HEK293 (cell line): ENCODE measurements at regions not wholly inside any gene's neighbourhood (a gene's known extent, or its start where the extent isn't known, plus 50 kb on each side); places are given as distances from the start of the nearest gene placed in this dataset.
A peak's percentile ranks its signal among the peaks of the same experiment; 100 is the strongest.

Source experiments
- BCL11B ChIP-seq: fragments of 450-650 bp; formaldehyde crosslinking; IDR thresholded peaks from 2 replicates; pipeline ENCODE4 v1.5.1; 2016; ENCODE audit warnings: low read depth, missing biosample characterization, missing genetic modification characterization
- CTCF ChIP-seq: fragments of 450-650 bp; formaldehyde crosslinking; IDR thresholded peaks from 2 replicates; pipeline ENCODE4 v1.5.1; 2016; ENCODE audit warnings: missing biosample characterization, missing genetic modification characterization
- FEZF1 ChIP-seq: fragments of 450-650 bp; formaldehyde crosslinking; IDR thresholded peaks from 2 replicates; pipeline ENCODE4 v1.5.1; 2016; ENCODE audit warnings: missing biosample characterization, missing genetic modification characterization
- GLI2 ChIP-seq: fragments of 450-650 bp; formaldehyde crosslinking; IDR thresholded peaks from 2 replicates; pipeline ENCODE4; 2017; ENCODE audit warnings: missing biosample characterization, missing genetic modification characterization, low read depth, borderline replicate concordance
- GLIS1 ChIP-seq: fragments of 450-650 bp; formaldehyde crosslinking; IDR thresholded peaks from 2 replicates; pipeline ENCODE4 v1.5.1; 2016; ENCODE audit warnings: missing biosample characterization, missing genetic modification characterization
- KLF1 ChIP-seq: fragments of 450-650 bp; formaldehyde crosslinking; IDR thresholded peaks from 2 replicates; pipeline ENCODE4 v1.5.1; 2016; ENCODE audit warnings: missing biosample characterization, missing genetic modification characterization
- MYNN ChIP-seq: fragments of 450-650 bp; formaldehyde crosslinking; IDR thresholded peaks from 2 replicates; pipeline ENCODE4 v1.5.1; 2016; ENCODE audit warnings: missing biosample characterization, missing genetic modification characterization, borderline replicate concordance
- SALL2 ChIP-seq: fragments of 450-650 bp; formaldehyde crosslinking; IDR thresholded peaks from 2 replicates; pipeline ENCODE4 v1.5.0; 2017; ENCODE audit warnings: missing biosample characterization, mild to moderate bottlenecking, missing genetic modification characterization, borderline replicate concordance
- ZBTB21 ChIP-seq: fragments of 450-650 bp; formaldehyde crosslinking; IDR thresholded peaks from 2 replicates; pipeline ENCODE4 v1.5.1; 2017; ENCODE audit warnings: missing biosample characterization, missing genetic modification characterization
- ZNF10 ChIP-seq: fragments of 450-650 bp; formaldehyde crosslinking; IDR thresholded peaks from 2 replicates; pipeline ENCODE4 v1.5.1; 2017; ENCODE audit warnings: missing biosample characterization, missing genetic modification characterization
- ZNF133 ChIP-seq: fragments of 450-650 bp; formaldehyde crosslinking; IDR thresholded peaks from 2 replicates; pipeline ENCODE4 v1.5.1; 2016; ENCODE audit warnings: missing biosample characterization, missing genetic modification characterization
- ZNF155 ChIP-seq: fragments of 450-650 bp; formaldehyde crosslinking; IDR thresholded peaks from 2 replicates; pipeline ENCODE4 v1.5.1; 2016; ENCODE audit warnings: missing biosample characterization, missing genetic modification characterization
- ZNF16 ChIP-seq: fragments of 450-650 bp; formaldehyde crosslinking; IDR thresholded peaks from 2 replicates; pipeline ENCODE4 v1.5.1; 2016; ENCODE audit warnings: low read depth, missing biosample characterization, missing genetic modification characterization
- ZNF19 ChIP-seq: fragments of 450-650 bp; formaldehyde crosslinking; IDR thresholded peaks from 2 replicates; pipeline ENCODE4; 2016; ENCODE audit warnings: missing biosample characterization, missing genetic modification characterization, low read depth
- ZNF223 ChIP-seq: fragments of 450-650 bp; formaldehyde crosslinking; IDR thresholded peaks from 2 replicates; pipeline ENCODE4 v1.5.1; 2016; ENCODE audit warnings: missing biosample characterization, missing genetic modification characterization
- ZNF239 ChIP-seq: fragments of 450-650 bp; formaldehyde crosslinking; IDR thresholded peaks from 2 replicates; pipeline ENCODE4 v1.5.1; 2016; ENCODE audit warnings: missing biosample characterization, missing genetic modification characterization
- ZNF274 ChIP-seq, 2 experiments: fragments of 200-500 bp in 1 of 2; fragments of 450-650 bp in 1 of 2; sonication (Bioruptor generic) in 1 of 2; formaldehyde crosslinking in 1 of 2; IDR thresholded peaks; 2 replicates each; pipeline versions ENCODE4 v1.5.1 to v1.6.1; 2014 to 2016; ENCODE audit warnings: borderline replicate concordance in 1 of 2, inconsistent platforms in 1 of 2, low read length in 1 of 2, missing biosample characterization in 1 of 2, missing genetic modification characterization in 1 of 2
- ZNF354C ChIP-seq: fragments of 450-650 bp; formaldehyde crosslinking; IDR thresholded peaks from 2 replicates; pipeline ENCODE4 v1.5.1; 2016; ENCODE audit warnings: missing biosample characterization, missing genetic modification characterization, low read depth, borderline replicate concordance
- ZNF37A ChIP-seq: fragments of 450-650 bp; IDR thresholded peaks from 2 replicates; pipeline ENCODE4 v1.5.1; 2018; ENCODE audit warnings: missing biosample characterization, missing genetic modification characterization
- ZNF391 ChIP-seq: fragments of 450-650 bp; formaldehyde crosslinking; IDR thresholded peaks from 2 replicates; pipeline ENCODE4 v1.5.1; 2016; ENCODE audit warnings: low read depth, missing biosample characterization, missing genetic modification characterization, borderline replicate concordance
- ZNF473 ChIP-seq: fragments of 450-650 bp; formaldehyde crosslinking; IDR thresholded peaks from 2 replicates; pipeline ENCODE4 v1.5.1; 2017; ENCODE audit warnings: missing biosample characterization, missing genetic modification characterization
- ZNF529 ChIP-seq: fragments of 450-650 bp; formaldehyde crosslinking; IDR thresholded peaks from 2 replicates; pipeline ENCODE4 v1.5.1; 2017; ENCODE audit warnings: missing genetic modification characterization, missing biosample characterization; ENCODE audit not compliant: insufficient replicate concordance
- ZNF530 ChIP-seq: fragments of 450-650 bp; formaldehyde crosslinking; IDR thresholded peaks from 2 replicates; pipeline ENCODE4 v1.5.1; 2016; ENCODE audit warnings: low read depth, missing biosample characterization, missing genetic modification characterization
- ZNF558 ChIP-seq: fragments of 450-650 bp; formaldehyde crosslinking; IDR thresholded peaks from 2 replicates; pipeline ENCODE4 v1.5.1; 2016; ENCODE audit warnings: missing biosample characterization, missing genetic modification characterization
- ZNF629 ChIP-seq: fragments of 450-650 bp; formaldehyde crosslinking; IDR thresholded peaks from 2 replicates; pipeline ENCODE4 v1.5.1; 2017; ENCODE audit warnings: missing biosample characterization, missing genetic modification characterization
- ZNF654 ChIP-seq: fragments of 450-650 bp; formaldehyde crosslinking; IDR thresholded peaks from 2 replicates; pipeline ENCODE4 v1.5.1; 2016; ENCODE audit warnings: low read depth, missing biosample characterization, missing genetic modification characterization
- ZNF660 ChIP-seq: fragments of 450-650 bp; IDR thresholded peaks from 2 replicates; pipeline ENCODE4 v1.5.1; 2018; ENCODE audit warnings: missing biosample characterization, mild to moderate bottlenecking, missing genetic modification characterization
- ZNF701 ChIP-seq: fragments of 450-650 bp; formaldehyde crosslinking; IDR thresholded peaks from 2 replicates; pipeline ENCODE4 v1.5.1; 2016; ENCODE audit warnings: missing biosample characterization, missing genetic modification characterization
- ZNF704 ChIP-seq: fragments of 450-650 bp; formaldehyde crosslinking; IDR thresholded peaks from 2 replicates; pipeline ENCODE4 v1.5.1; 2016; ENCODE audit warnings: missing biosample characterization, missing genetic modification characterization
- ZNF76 ChIP-seq: fragments of 450-650 bp; formaldehyde crosslinking; IDR thresholded peaks from 2 replicates; pipeline ENCODE4; 2016; ENCODE audit warnings: low read depth, missing biosample characterization, missing genetic modification characterization, borderline replicate concordance
- ZSCAN16 ChIP-seq: fragments of 450-650 bp; formaldehyde crosslinking; IDR thresholded peaks from 2 replicates; pipeline ENCODE4 v1.5.1; 2016; ENCODE audit warnings: missing biosample characterization, missing genetic modification characterization
- TF ChIP-seq, protein P1 (sequence below): fragments of 450-650 bp; formaldehyde crosslinking; IDR thresholded peaks from 2 replicates; pipeline ENCODE4 v1.5.1; 2016; ENCODE audit warnings: missing biosample characterization, missing genetic modification characterization
- TF ChIP-seq, protein P2 (sequence below): fragments of 450-650 bp; formaldehyde crosslinking; IDR thresholded peaks from 2 replicates; pipeline ENCODE4 v1.5.1; 2017; ENCODE audit warnings: missing biosample characterization, missing genetic modification characterization
- TF ChIP-seq, protein P3 (sequence below): fragments of 450-650 bp; formaldehyde crosslinking; IDR thresholded peaks from 2 replicates; pipeline ENCODE4 v1.5.1; 2017; ENCODE audit warnings: missing biosample characterization, missing genetic modification characterization
- TF ChIP-seq, protein P4 (sequence below): fragments of 450-650 bp; formaldehyde crosslinking; IDR thresholded peaks from 2 replicates; pipeline ENCODE4 v1.5.1; 2016; ENCODE audit warnings: missing biosample characterization, missing genetic modification characterization

- TF ChIP-seq MYNN (tag by site-specific recombination) (no peak), CTCF (tag by site-specific recombination) (peak; percentile 89), ZNF701 (tag by site-specific recombination) (no peak), ZNF10 (no peak), ZNF239 (tag by site-specific recombination) (no peak), ZBTB21 (tag by site-specific recombination) (peak; percentile 82), KLF1 (tag by site-specific recombination) (no peak), ZNF274 (IDR thresholded peaks at IDR 0.05; ENCODE audit: low read length) (no peak), ZNF274 (tag by site-specific recombination; IDR thresholded peaks at IDR 0.05; ENCODE audit: borderline replicate concordance) (no peak), FEZF1 (no peak), ZNF530 (tag by site-specific recombination) (no peak), ZNF133 (no peak), ZNF529 (tag by site-specific recombination) (no peak), ZNF473 (no peak), ZNF223 (tag by site-specific recombination) (no peak), ZNF660 (tag by site-specific recombination) (no peak), ZNF37A (tag by site-specific recombination) (no peak), GLIS1 (tag by site-specific recombination) (no peak), ZNF629 (tag by site-specific recombination) (peak; percentile 44; the same call in 1 of the 2 replicates), ZNF558 (tag by site-specific recombination) (no peak), ZSCAN16 (tag by site-specific recombination) (no peak), ZNF354C (tag by site-specific recombination) (no peak), ZNF19 (tag by site-specific recombination) (no peak), SALL2 (no peak), ZNF704 (tag by site-specific recombination) (no peak), ZNF76 (tag by site-specific recombination) (no peak), GLI2 (tag by site-specific recombination) (no peak), ZNF16 (tag by site-specific recombination) (no peak), ZNF654 (tag by site-specific recombination) (peak; percentile 92), ZNF155 (tag by site-specific recombination) (no peak), BCL11B (no peak), ZNF391 (no peak)
- TF ChIP-seq, protein P1, sequence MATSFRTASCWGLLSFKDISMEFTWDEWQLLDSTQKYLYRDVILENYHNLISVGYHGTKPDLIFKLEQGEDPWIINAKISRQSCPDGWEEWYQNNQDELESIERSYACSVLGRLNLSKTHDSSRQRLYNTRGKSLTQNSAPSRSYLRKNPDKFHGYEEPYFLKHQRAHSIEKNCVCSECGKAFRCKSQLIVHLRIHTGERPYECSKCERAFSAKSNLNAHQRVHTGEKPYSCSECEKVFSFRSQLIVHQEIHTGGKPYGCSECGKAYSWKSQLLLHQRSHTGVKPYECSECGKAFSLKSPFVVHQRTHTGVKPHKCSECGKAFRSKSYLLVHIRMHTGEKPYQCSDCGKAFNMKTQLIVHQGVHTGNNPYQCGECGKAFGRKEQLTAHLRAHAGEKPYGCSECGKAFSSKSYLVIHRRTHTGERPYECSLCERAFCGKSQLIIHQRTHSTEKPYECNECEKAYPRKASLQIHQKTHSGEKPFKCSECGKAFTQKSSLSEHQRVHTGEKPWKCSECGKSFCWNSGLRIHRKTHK (tag by site-specific recombination) = no peak
- TF ChIP-seq, protein P2, sequence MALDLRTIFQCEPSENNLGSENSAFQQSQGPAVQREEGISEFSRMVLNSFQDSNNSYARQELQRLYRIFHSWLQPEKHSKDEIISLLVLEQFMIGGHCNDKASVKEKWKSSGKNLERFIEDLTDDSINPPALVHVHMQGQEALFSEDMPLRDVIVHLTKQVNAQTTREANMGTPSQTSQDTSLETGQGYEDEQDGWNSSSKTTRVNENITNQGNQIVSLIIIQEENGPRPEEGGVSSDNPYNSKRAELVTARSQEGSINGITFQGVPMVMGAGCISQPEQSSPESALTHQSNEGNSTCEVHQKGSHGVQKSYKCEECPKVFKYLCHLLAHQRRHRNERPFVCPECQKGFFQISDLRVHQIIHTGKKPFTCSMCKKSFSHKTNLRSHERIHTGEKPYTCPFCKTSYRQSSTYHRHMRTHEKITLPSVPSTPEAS = peak; percentile 89
- TF ChIP-seq, protein P3, sequence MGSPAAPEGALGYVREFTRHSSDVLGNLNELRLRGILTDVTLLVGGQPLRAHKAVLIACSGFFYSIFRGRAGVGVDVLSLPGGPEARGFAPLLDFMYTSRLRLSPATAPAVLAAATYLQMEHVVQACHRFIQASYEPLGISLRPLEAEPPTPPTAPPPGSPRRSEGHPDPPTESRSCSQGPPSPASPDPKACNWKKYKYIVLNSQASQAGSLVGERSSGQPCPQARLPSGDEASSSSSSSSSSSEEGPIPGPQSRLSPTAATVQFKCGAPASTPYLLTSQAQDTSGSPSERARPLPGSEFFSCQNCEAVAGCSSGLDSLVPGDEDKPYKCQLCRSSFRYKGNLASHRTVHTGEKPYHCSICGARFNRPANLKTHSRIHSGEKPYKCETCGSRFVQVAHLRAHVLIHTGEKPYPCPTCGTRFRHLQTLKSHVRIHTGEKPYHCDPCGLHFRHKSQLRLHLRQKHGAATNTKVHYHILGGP (tag by site-specific recombination) = no peak
- TF ChIP-seq, protein P4, sequence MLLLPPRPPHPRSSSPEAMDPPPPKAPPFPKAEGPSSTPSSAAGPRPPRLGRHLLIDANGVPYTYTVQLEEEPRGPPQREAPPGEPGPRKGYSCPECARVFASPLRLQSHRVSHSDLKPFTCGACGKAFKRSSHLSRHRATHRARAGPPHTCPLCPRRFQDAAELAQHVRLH (tag by site-specific recombination) = no peak
Observed at GRCh38 chr15:98177966-98178592, 217.6 kb downstream of the ARRDC4 start (continued).
